CD4-positive, alpha-beta T cell treated with Interleukin-2 at 100 ng/mL for 4 hours (primary cell): ENCODE measurements at regions not wholly inside any gene's neighbourhood (a gene's known extent, or its start where the extent isn't known, plus 50 kb on each side); places are given as distances from the start of the nearest gene placed in this dataset.

Experiments
- DNase-seq: peaks from one replicate; pipeline ENCODE4 v3.0.0-alpha.2; 2020; ENCODE audit warnings: low spot score

GRCh38 chr18:68103561-68103960, 587.0 kb upstream of the DSEL start:
- DNase-seq = no peak

GRCh38 chr18:68102117-68102516, 585.6 kb upstream of the DSEL start:
- DNase-seq = no peak

- no peak for DNase-seq
Observed at GRCh38 chr18:68098655-68099054, 582.1 kb upstream of the DSEL start.

GRCh38 chr18:68086481-68086880, 570.0 kb upstream of the DSEL start:
- DNase-seq = no peak

- no peak for DNase-seq
Observed at GRCh38 chr18:68085251-68085650, 568.7 kb upstream of the DSEL start.

- no peak for DNase-seq
Observed at GRCh38 chr18:68083776-68084175, 567.3 kb upstream of the DSEL start.

- DNase-seq = no peak
Observed at GRCh38 chr18:68083131-68083530, 566.6 kb upstream of the DSEL start.

- no peak for DNase-seq
Observed at GRCh38 chr18:68072744-68073143, 556.2 kb upstream of the DSEL start.

GRCh38 chr18:68060871-68061270, 544.4 kb upstream of the DSEL start:
- DNase-seq = no peak

GRCh38 chr18:68056936-68057335, 540.4 kb upstream of the DSEL start:
- DNase-seq = no peak

GRCh38 chr18:68054669-68055068, 538.1 kb upstream of the DSEL start:
- DNase-seq = no peak

GRCh38 chr18:68053290-68053689, 536.8 kb upstream of the DSEL start:
- DNase-seq = no peak

- no peak for DNase-seq
Observed at GRCh38 chr18:68041327-68041726, 524.8 kb upstream of the DSEL start.

GRCh38 chr18:68040198-68040597, 523.7 kb upstream of the DSEL start:
- DNase-seq = no peak

- DNase-seq = no peak
Observed at GRCh38 chr18:68035774-68036522, 519.4 kb upstream of the DSEL start.

- DNase-seq = no peak
Observed at GRCh38 chr18:68034296-68034695, 517.8 kb upstream of the DSEL start.

- no peak for DNase-seq
Observed at GRCh38 chr18:68033466-68033865, 516.9 kb upstream of the DSEL start.

- no peak for DNase-seq
Observed at GRCh38 chr18:68024716-68025115, 508.2 kb upstream of the DSEL start.

GRCh38 chr18:68017385-68017784, 500.9 kb upstream of the DSEL start:
- DNase-seq = no peak

- DNase-seq = no peak
Observed at GRCh38 chr18:67997496-67997895, 481.0 kb upstream of the DSEL start.

GRCh38 chr18:67995769-67996168, 479.2 kb upstream of the DSEL start:
- DNase-seq = no peak

- DNase-seq = no peak
Observed at GRCh38 chr18:67980241-67980640, 463.7 kb upstream of the DSEL start.

GRCh38 chr18:67977067-67977616, 460.6 kb upstream of the DSEL start:
- no peak for DNase-seq

GRCh38 chr18:67973916-67974315, 457.4 kb upstream of the DSEL start:
- no peak for DNase-seq
